ENCODE measurements at regions not wholly inside any gene's neighbourhood (a gene's known extent, or its start where the extent isn't known, plus 50 kb on each side); places are given as distances from the start of the nearest gene placed in this dataset.

GRCh38 chr11:104666624-104667023, 231.6 kb downstream of the CASP12 start:
- Histone ChIP-seq H3K9ac (ENCODE audit: low read depth, low read length) (no peak overlapping the region), H3K4me3 (ENCODE audit: low read length) (no peak overlapping the region), H3K27ac (ENCODE audit: low read length) (no peak overlapping the region), H3K36me3 (ENCODE audit: insufficient read depth, low read depth, low read length) (no peaks in the 10 kb centered on the region), H3K4me1 (ENCODE audit: insufficient read depth, low read length) (0 out of 2 replicates have a peak, but pooled peaks cover 4% of the 10 kb centered on the region), H3K9me3 (ENCODE audit: insufficient read depth, low read depth, low read length) (no peaks in the 10 kb centered on the region), H3K27me3 (ENCODE audit: insufficient read depth, low read length) (no peaks in the 10 kb centered on the region)

GRCh38 chr11:104665641-104666040, 232.6 kb downstream of the CASP12 start:
- H3K4me3 ChIP-seq (ENCODE audit: low read length), result no peak overlapping the region
- H3K9me3 ChIP-seq (ENCODE audit: insufficient read depth, low read depth, low read length), result no peaks in the 10 kb centered on the region
- no peaks in the 10 kb centered on the region for H3K36me3 ChIP-seq (ENCODE audit: insufficient read depth, low read depth, low read length)
- H3K27ac ChIP-seq (ENCODE audit: low read length), result no peak overlapping the region
- H3K27me3 ChIP-seq (ENCODE audit: insufficient read depth, low read length), result no peaks in the 10 kb centered on the region
- H3K4me1 ChIP-seq (ENCODE audit: insufficient read depth, low read length), result no peaks in the 10 kb centered on the region
- no peak overlapping the region for H3K9ac ChIP-seq (ENCODE audit: low read depth, low read length)

DNA sequence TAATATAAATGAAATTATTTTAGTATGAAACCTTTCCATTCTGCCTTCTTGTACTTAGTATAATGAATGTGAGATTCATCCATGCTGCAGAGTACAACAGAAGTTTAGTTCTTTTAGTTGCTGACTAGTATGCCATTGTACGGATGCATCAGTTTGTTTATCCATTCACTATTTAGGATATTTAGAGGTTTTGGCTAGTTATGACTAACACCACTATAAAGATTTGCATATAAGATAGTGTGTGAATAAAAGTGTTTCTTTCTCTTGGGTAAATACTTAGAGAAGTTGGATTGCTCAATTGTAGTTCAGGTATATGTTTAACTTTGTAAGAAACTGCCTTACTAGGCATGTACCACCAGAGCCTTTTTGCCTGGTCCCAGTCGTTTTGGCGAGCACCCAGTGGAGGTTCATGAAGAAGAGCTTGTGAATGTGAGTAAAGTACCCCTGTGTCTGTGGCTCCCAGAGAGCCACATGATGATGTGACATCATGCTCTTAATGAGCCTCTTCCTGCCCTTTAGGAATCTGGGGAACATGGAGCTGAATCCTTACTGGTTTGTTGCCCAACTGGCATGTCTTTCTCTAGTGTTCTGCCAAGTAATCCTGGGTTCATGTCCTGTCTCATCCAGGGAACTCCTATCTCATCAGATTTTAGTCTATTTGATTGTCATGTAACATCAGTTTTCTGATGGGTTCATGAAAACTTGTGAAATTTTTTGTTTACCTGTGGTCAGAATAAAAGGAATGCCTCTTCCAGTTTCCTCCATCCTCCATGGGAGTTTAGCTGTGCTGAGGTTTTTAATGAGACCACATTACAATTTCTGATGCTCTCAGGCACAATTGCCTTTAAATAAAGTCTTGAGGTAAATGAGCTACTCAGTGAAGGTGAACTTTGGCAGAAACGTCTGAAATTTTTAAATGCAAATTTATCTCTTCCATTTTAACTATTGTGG, 234.8 kb downstream of the CASP12 start:
- no peak overlapping the region for H3K4me3 ChIP-seq (ENCODE audit: low read length)

DNA sequence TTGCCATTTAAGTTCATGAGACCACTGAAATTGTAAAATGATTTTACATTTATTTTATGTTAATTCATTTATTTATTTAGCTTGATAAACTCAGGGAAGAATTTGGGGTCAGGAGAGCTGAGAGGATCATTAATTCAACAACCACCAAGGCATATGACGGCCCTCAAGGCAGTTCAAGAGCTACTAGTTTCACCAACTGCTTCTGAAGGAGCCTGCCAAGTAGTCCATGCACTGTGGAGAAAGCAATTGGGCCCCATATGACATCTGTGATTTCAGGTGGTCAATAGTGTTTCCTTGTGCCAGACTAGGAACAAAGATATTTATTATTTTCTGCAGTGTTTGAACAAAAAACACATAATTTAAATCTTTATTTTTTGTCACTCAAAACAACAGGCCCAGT, 236.4 kb downstream of the CASP12 start:
- Histone ChIP-seq H3K36me3 (ENCODE audit: insufficient read depth, low read depth, low read length) (no peaks in the 10 kb centered on the region), H3K27ac (ENCODE audit: low read length) (no peak overlapping the region), H3K4me1 (ENCODE audit: insufficient read depth, low read length) (no peaks in the 10 kb centered on the region), H3K9ac (ENCODE audit: low read depth, low read length) (no peak overlapping the region), H3K27me3 (ENCODE audit: insufficient read depth, low read length) (no peaks in the 10 kb centered on the region), H3K9me3 (ENCODE audit: insufficient read depth, low read depth, low read length) (no peaks in the 10 kb centered on the region), H3K4me3 (ENCODE audit: low read length) (no peak overlapping the region)

More for the DNA sequence above, 234.8 kb downstream of the CASP12 start:
- no peaks in the 10 kb centered on the region for H3K27me3 ChIP-seq (ENCODE audit: insufficient read depth, low read length)
- no peaks in the 10 kb centered on the region for H3K4me1 ChIP-seq (ENCODE audit: insufficient read depth, low read length)
- H3K9me3 ChIP-seq (ENCODE audit: insufficient read depth, low read depth, low read length), result no peaks in the 10 kb centered on the region
- H3K27ac ChIP-seq (ENCODE audit: low read length), result no peak overlapping the region
- H3K36me3 ChIP-seq (ENCODE audit: insufficient read depth, low read depth, low read length), result no peaks in the 10 kb centered on the region
- no peak overlapping the region for H3K9ac ChIP-seq (ENCODE audit: low read depth, low read length)

- no peaks in the 10 kb centered on the region for H3K4me1 ChIP-seq (ENCODE audit: insufficient read depth, low read length)
- no peak overlapping the region for H3K27ac ChIP-seq (ENCODE audit: low read length)
- H3K9me3 ChIP-seq (ENCODE audit: insufficient read depth, low read depth, low read length), result no peaks in the 10 kb centered on the region
Measured at GRCh38 chr11:104661471-104661870, 236.8 kb downstream of the CASP12 start.

GRCh38 chr11:104658177-104658576, 240.1 kb downstream of the CASP12 start:
- Histone ChIP-seq H3K36me3 (ENCODE audit: insufficient read depth, low read depth, low read length) (no peaks in the 10 kb centered on the region), H3K9me3 (ENCODE audit: insufficient read depth, low read depth, low read length) (no peaks in the 10 kb centered on the region), H3K4me1 (ENCODE audit: insufficient read depth, low read length) (peaks cover 4% of the 10 kb centered on the region; the same call in 1 of the 2 replicates), H3K9ac (ENCODE audit: low read depth, low read length) (no peak overlapping the region), H3K27ac (ENCODE audit: low read length) (no peak overlapping the region), H3K4me3 (ENCODE audit: low read length) (no peak overlapping the region), H3K27me3 (ENCODE audit: insufficient read depth, low read length) (no peaks in the 10 kb centered on the region)

More at GRCh38 chr11:104661471-104661870, 236.8 kb downstream of the CASP12 start:
- Histone ChIP-seq H3K36me3 (ENCODE audit: insufficient read depth, low read depth, low read length) (no peaks in the 10 kb centered on the region), H3K4me3 (ENCODE audit: low read length) (no peak overlapping the region), H3K9ac (ENCODE audit: low read depth, low read length) (no peak overlapping the region), H3K27me3 (ENCODE audit: insufficient read depth, low read length) (no peaks in the 10 kb centered on the region)

- no peaks in the 10 kb centered on the region for H3K9me3 ChIP-seq (ENCODE audit: insufficient read depth, low read depth, low read length)
- no peak overlapping the region for H3K4me3 ChIP-seq (ENCODE audit: low read length)
- H3K27me3 ChIP-seq (ENCODE audit: insufficient read depth, low read length), result no peaks in the 10 kb centered on the region
- H3K36me3 ChIP-seq (ENCODE audit: insufficient read depth, low read depth, low read length), result no peaks in the 10 kb centered on the region
- peaks cover 4% of the 10 kb centered on the region; the same call in 1 of the 2 replicates for H3K4me1 ChIP-seq (ENCODE audit: insufficient read depth, low read length)
- no peak overlapping the region for H3K9ac ChIP-seq (ENCODE audit: low read depth, low read length)
- H3K27ac ChIP-seq (ENCODE audit: low read length), result no peak overlapping the region
Measured at GRCh38 chr11:104657083-104657482, 241.2 kb downstream of the CASP12 start.

DNA sequence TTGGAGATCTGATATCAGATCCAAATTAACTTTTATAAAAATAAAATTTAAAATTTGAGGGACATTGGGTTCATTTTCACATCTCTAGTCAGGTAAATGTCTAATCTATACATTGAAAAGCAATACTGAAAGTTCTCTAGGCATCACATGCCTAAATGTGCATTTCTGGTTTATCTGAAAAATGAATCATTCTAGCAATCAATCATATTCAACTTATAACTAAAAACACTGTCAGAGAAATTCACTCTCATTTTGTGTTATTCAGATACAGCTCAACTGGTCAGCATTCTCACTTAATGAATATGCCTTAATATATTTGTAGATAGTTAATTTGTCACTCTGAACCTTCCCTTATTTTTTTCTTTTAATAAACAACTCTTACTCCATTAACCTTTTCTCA, 243.2 kb downstream of the CASP12 start:
- Histone ChIP-seq H3K9ac (ENCODE audit: low read depth, low read length) (no peak overlapping the region), H3K27ac (ENCODE audit: low read length) (no peak overlapping the region), H3K27me3 (ENCODE audit: insufficient read depth, low read length) (no peaks in the 10 kb centered on the region), H3K4me1 (ENCODE audit: insufficient read depth, low read length) (peaks cover 4% of the 10 kb centered on the region; the same call in 1 of the 2 replicates), H3K36me3 (ENCODE audit: insufficient read depth, low read depth, low read length) (peaks cover under 1% of the 10 kb centered on the region; the same call in 1 of the 2 replicates), H3K9me3 (ENCODE audit: insufficient read depth, low read depth, low read length) (peaks cover 11% of the 10 kb centered on the region), H3K4me3 (ENCODE audit: low read length) (no peak overlapping the region)

DNA sequence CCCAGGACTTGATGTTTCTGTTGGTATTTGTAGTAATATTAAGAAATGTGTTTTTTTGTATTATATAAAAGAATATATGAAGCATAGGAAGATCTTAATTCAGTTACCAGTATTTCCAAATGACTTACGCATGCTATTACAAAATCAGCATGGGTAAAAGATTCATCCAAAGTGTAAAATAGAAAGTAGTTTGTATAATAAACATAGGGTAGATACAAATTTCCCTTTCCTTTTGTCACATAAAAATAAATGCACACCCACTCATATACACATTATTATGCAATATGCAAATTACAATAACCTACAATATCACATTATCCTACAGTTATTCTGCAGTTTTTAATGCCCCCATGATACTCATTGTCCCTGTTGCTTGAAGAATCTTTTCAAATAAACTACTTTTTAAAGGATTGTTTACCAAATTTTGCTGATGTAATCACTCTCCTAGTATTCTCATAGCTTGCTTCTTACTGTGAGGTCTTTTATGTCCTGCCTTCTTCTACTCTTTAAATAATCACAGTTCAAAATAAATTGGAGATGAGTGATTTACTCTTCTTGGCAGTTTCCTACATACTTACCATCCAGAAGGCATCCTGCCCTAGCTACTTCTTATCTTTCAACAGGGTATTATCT, 244.0 kb downstream of the CASP12 start:
- peaks cover 4% of the 10 kb centered on the region; the same call in 1 of the 2 replicates for H3K36me3 ChIP-seq (ENCODE audit: insufficient read depth, low read depth, low read length)
- H3K27me3 ChIP-seq (ENCODE audit: insufficient read depth, low read length), result no peaks in the 10 kb centered on the region
- H3K9me3 ChIP-seq (ENCODE audit: insufficient read depth, low read depth, low read length), result peaks cover 18% of the 10 kb centered on the region
- no peak overlapping the region for H3K9ac ChIP-seq (ENCODE audit: low read depth, low read length)
- H3K4me3 ChIP-seq (ENCODE audit: low read length), result no peak overlapping the region
- peaks cover 4% of the 10 kb centered on the region; the same call in 1 of the 2 replicates for H3K4me1 ChIP-seq (ENCODE audit: insufficient read depth, low read length)
- H3K27ac ChIP-seq (ENCODE audit: low read length), result no peak overlapping the region

GRCh38 chr11:104653407-104653806, 244.9 kb downstream of the CASP12 start:
- no peak overlapping the region for H3K27ac ChIP-seq (ENCODE audit: low read length)
- peaks cover 4% of the 10 kb centered on the region; the same call in 1 of the 2 replicates for H3K36me3 ChIP-seq (ENCODE audit: insufficient read depth, low read depth, low read length)
- no peak overlapping the region for H3K9ac ChIP-seq (ENCODE audit: low read depth, low read length)
- no peak overlapping the region for H3K4me3 ChIP-seq (ENCODE audit: low read length)
- peaks cover 4% of the 10 kb centered on the region; the same call in 1 of the 2 replicates for H3K4me1 ChIP-seq (ENCODE audit: insufficient read depth, low read length)
- H3K9me3 ChIP-seq (ENCODE audit: insufficient read depth, low read depth, low read length), result peaks cover 18% of the 10 kb centered on the region
- H3K27me3 ChIP-seq (ENCODE audit: insufficient read depth, low read length), result no peaks in the 10 kb centered on the region

DNA sequence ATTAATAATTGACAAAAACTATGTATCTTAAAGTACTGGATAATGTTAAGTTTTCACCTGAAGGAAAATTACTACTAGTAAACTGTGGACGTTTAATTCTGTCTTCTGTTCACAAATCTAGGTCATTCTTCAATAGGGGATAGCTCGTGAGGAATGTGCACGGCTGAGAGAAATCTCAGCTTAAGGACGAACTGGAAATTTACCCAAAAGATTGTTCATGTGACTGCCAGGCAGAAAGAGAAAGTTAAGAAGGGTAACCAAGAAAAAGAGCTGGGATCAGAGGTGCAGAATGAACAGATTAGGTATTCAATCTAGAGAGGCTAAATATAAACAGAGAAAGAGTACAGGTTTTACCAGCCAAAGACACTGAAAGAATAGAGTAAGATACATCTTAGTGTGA, 245.3 kb downstream of the CASP12 start:
- no peaks in the 10 kb centered on the region for H3K27me3 ChIP-seq (ENCODE audit: insufficient read depth, low read length)
- peaks cover 18% of the 10 kb centered on the region for H3K9me3 ChIP-seq (ENCODE audit: insufficient read depth, low read depth, low read length)
- H3K27ac ChIP-seq (ENCODE audit: low read length), result no peak overlapping the region
- H3K4me1 ChIP-seq (ENCODE audit: insufficient read depth, low read length), result peaks cover 4% of the 10 kb centered on the region; the same call in 1 of the 2 replicates
- peaks cover 4% of the 10 kb centered on the region; the same call in 1 of the 2 replicates for H3K36me3 ChIP-seq (ENCODE audit: insufficient read depth, low read depth, low read length)
- no peak overlapping the region for H3K9ac ChIP-seq (ENCODE audit: low read depth, low read length)
- no peak overlapping the region for H3K4me3 ChIP-seq (ENCODE audit: low read length)
